ENCODE measurements at regions not wholly inside any gene's neighbourhood (a gene's known extent, or its start where the extent isn't known, plus 50 kb on each side); places are given as distances from the start of the nearest gene placed in this dataset.

GRCh38 chr4:22099896-22100295, 151.3 kb upstream of the KCNIP4 start:
- no peak for DNase-seq (ENCODE audit: low read depth)
- H3K4me3 ChIP-seq (ENCODE audit: low read depth, low read length), result no peak overlapping the region
- no peaks in the 10 kb centered on the region for H3K36me3 ChIP-seq (ENCODE audit: control insufficient read depth, insufficient read depth, low read length)
- no peak for TF ChIP-seq CTCF (IDR thresholded peaks at IDR 0.05; ENCODE audit: insufficient read depth, low read length, poor library complexity, severe bottlenecking)
- H3K27me3 ChIP-seq (ENCODE audit: control insufficient read depth, insufficient read depth, low read length), result no peaks in the 10 kb centered on the region

- Histone ChIP-seq H3K36me3 (ENCODE audit: control insufficient read depth, insufficient read depth, low read length) (no peaks in the 10 kb centered on the region), H3K4me3 (ENCODE audit: low read depth, low read length) (no peak overlapping the region), H3K27me3 (ENCODE audit: control insufficient read depth, insufficient read depth, low read length) (no peaks in the 10 kb centered on the region)
- DNase-seq (ENCODE audit: low read depth), result no peak
- no peak for TF ChIP-seq CTCF (IDR thresholded peaks at IDR 0.05; ENCODE audit: insufficient read depth, low read length, poor library complexity, severe bottlenecking)
Measured at GRCh38 chr4:22097596-22097995, 149.0 kb upstream of the KCNIP4 start.

GRCh38 chr4:22094217-22094616, 145.6 kb upstream of the KCNIP4 start:
- H3K4me3 ChIP-seq (ENCODE audit: low read depth, low read length), result no peak overlapping the region
- TF ChIP-seq CTCF (IDR thresholded peaks at IDR 0.05; ENCODE audit: insufficient read depth, low read length, poor library complexity, severe bottlenecking), result no peak
- no peaks in the 10 kb centered on the region for H3K27me3 ChIP-seq (ENCODE audit: control insufficient read depth, insufficient read depth, low read length)
- DNase-seq (ENCODE audit: low read depth), result no peak
- no peaks in the 10 kb centered on the region for H3K36me3 ChIP-seq (ENCODE audit: control insufficient read depth, insufficient read depth, low read length)

GRCh38 chr4:22093126-22093525, 144.6 kb upstream of the KCNIP4 start:
- no peak for DNase-seq (ENCODE audit: low read depth)
- TF ChIP-seq CTCF (IDR thresholded peaks at IDR 0.05; ENCODE audit: insufficient read depth, low read length, poor library complexity, severe bottlenecking), result no peak
- Histone ChIP-seq H3K36me3 (ENCODE audit: control insufficient read depth, insufficient read depth, low read length) (no peaks in the 10 kb centered on the region), H3K4me3 (ENCODE audit: low read depth, low read length) (no peak overlapping the region), H3K27me3 (ENCODE audit: control insufficient read depth, insufficient read depth, low read length) (no peaks in the 10 kb centered on the region)

GRCh38 chr4:22091906-22092305, 143.3 kb upstream of the KCNIP4 start:
- no peaks in the 10 kb centered on the region for H3K27me3 ChIP-seq (ENCODE audit: control insufficient read depth, insufficient read depth, low read length)
- no peak for TF ChIP-seq CTCF (IDR thresholded peaks at IDR 0.05; ENCODE audit: insufficient read depth, low read length, poor library complexity, severe bottlenecking)
- H3K36me3 ChIP-seq (ENCODE audit: control insufficient read depth, insufficient read depth, low read length), result no peaks in the 10 kb centered on the region
- no peak overlapping the region for H3K4me3 ChIP-seq (ENCODE audit: low read depth, low read length)
- no peak for DNase-seq (ENCODE audit: low read depth)

- no peak for TF ChIP-seq CTCF (IDR thresholded peaks at IDR 0.05; ENCODE audit: insufficient read depth, low read length, poor library complexity, severe bottlenecking)
- Histone ChIP-seq H3K27me3 (ENCODE audit: control insufficient read depth, insufficient read depth, low read length) (no peaks in the 10 kb centered on the region), H3K4me3 (ENCODE audit: low read depth, low read length) (no peak overlapping the region), H3K36me3 (ENCODE audit: control insufficient read depth, insufficient read depth, low read length) (no peaks in the 10 kb centered on the region)
- DNase-seq (ENCODE audit: low read depth), result no peak
Measured at GRCh38 chr4:22091352-22091717, 142.8 kb upstream of the KCNIP4 start.
